HUES48 (cell line): ENCODE measurements at regions not wholly inside any gene's neighbourhood (a gene's known extent, or its start where the extent isn't known, plus 50 kb on each side); places are given as distances from the start of the nearest gene placed in this dataset.

Experiments used
- H3K27ac ChIP-seq: one replicate; pipeline ENCODE4 v1.7.0; 2013; ENCODE audit warnings: low read depth, low read length, inconsistent platforms
- H3K27me3 ChIP-seq: 2 replicates; pipeline ENCODE4 v1.6.1; 2013; ENCODE audit warnings: mild to moderate bottlenecking, low read length; ENCODE audit not compliant: control insufficient read depth, insufficient read depth
- H3K36me3 ChIP-seq: 2 replicates; pipeline ENCODE4 v1.6.1; 2013; ENCODE audit warnings: low read length; ENCODE audit not compliant: control insufficient read depth, insufficient read depth
- H3K4me1 ChIP-seq: 2 replicates; pipeline ENCODE4 v1.6.1; 2013; ENCODE audit warnings: mild to moderate bottlenecking, low read length; ENCODE audit not compliant: control insufficient read depth, insufficient read depth
- H3K4me3 ChIP-seq: 2 replicates; pipeline ENCODE4 v1.5.1; 2013; ENCODE audit warnings: mild to moderate bottlenecking, low read depth, low read length
- H3K9ac ChIP-seq: 2 replicates; pipeline ENCODE4 v1.6.1; 2013; ENCODE audit warnings: mild to moderate bottlenecking, low read depth, low read length, moderate library complexity
- H3K9me3 ChIP-seq: 2 replicates; pipeline ENCODE4 v1.6.1; 2013; ENCODE audit warnings: low read length; ENCODE audit not compliant: control insufficient read depth, insufficient read depth

DNA sequence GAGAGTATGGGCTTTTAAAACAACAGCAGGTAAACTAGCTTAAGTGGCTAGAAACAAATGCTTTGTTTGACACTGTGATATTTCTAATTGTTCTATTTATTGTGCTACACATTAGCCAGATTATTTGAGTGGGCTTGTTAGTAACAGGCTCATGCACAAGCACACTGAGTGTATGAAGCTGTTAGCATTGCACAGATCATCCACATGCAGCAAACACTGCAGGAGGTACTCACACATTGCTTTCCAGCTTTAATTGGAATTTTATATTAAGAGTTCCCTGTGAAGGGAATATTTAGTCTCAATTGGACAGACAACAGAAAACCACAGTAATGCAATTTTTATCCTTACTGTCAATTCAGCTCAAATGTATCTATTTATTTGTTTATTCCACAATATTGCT, 92.9 kb upstream of the ZNF804B start:
- Histone ChIP-seq H3K4me1 (peaks cover 43% of the 10 kb centered on the region), H3K36me3 (no peaks in the 10 kb centered on the region), H3K4me3 (no peak overlapping the region), H3K27me3 (no peaks in the 10 kb centered on the region), H3K27ac (no peak overlapping the region), H3K9ac (no peak overlapping the region), H3K9me3 (no peaks in the 10 kb centered on the region)

DNA sequence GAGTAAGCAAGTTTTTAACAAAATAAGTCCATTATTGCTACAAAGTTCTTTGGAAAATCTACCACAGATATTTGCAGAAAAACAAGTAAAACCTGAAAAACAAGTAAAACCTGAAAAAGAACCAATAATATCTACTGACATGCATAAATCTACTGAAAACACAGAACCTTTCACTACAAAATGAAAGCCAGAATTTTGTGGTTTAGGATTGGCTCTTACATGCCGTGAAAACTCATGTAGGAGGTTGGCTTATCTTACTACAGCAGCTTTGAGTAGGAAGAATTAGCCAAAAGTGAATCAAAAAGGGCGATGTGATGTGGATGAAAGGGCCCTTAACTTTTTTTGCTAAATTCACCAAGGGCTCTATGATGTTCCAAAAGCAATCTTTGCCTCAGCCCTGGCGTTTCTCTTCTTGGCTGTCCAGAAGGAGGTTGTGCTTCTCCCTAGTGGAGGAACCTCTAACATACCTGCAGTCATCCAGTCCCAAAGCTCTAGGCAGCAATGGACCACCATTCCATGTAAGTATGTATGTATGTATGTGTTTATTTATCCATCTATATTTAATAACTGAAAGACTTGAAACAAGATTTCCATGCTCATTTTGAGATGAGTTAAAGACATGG, 93.5 kb upstream of the ZNF804B start:
- Histone ChIP-seq H3K4me1 (peaks cover 43% of the 10 kb centered on the region), H3K36me3 (no peaks in the 10 kb centered on the region), H3K4me3 (no peak overlapping the region), H3K9ac (no peak overlapping the region), H3K27me3 (no peaks in the 10 kb centered on the region), H3K27ac (no peak overlapping the region), H3K9me3 (no peaks in the 10 kb centered on the region)

DNA sequence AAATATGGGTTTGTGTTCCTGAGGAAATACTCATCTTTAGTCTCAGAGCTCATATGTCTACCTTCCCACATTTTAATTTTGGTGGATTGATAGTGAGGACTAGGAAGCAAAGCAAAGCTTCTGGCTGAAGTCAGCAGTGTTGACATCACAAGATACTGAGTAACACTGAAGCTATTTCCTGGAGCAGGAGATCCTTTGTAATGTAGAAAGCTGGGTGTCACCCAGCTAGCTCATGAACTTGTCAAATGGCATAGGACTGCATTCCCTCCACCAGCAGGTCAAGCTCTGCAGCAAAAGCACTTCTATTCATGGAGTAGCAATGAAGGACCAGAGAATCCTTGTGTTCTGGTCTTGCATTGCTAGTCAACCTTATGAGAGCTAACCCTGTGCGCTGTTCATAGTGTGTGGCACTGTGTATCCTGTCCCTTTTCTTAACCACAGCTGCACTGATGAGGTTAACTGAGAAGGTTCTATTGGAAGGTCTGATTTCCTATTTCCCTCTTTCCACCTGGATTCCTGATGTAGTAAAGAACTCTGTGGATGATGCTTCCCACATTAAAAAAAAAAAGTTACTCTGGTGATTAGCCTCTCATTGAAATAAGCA, 94.8 kb upstream of the ZNF804B start:
- H3K9me3 ChIP-seq = no peaks in the 10 kb centered on the region
- no peak overlapping the region for H3K9ac ChIP-seq
- no peaks in the 10 kb centered on the region for H3K36me3 ChIP-seq
- H3K4me3 ChIP-seq = 0 out of 2 replicates have a peak overlapping the region, but pooled peaks have one; percentile 23
- H3K27ac ChIP-seq = peak overlapping the region; percentile 89
- peaks cover 43% of the 10 kb centered on the region for H3K4me1 ChIP-seq
- H3K27me3 ChIP-seq = no peaks in the 10 kb centered on the region

DNA sequence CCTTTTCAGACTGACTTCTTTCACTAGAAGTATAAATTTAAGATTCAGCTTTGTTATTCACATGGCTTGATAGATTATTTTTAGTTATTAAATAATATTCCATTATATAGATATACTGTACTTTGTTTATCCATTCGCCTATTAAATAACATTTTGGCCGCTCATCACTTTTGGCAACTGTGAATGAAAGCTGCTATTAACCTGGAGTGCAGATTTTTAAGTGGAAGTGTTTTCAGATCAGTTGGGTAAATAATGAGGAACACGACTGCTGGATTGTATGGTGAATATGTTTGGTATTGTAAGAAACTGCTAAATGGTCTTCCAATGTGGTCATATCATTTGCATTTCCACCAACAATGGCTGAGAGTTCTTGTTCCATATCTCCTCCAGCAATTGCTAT, 97.6 kb upstream of the ZNF804B start:
- H3K9me3 ChIP-seq = no peaks in the 10 kb centered on the region
- no peak overlapping the region for H3K4me3 ChIP-seq
- no peaks in the 10 kb centered on the region for H3K27me3 ChIP-seq
- H3K27ac ChIP-seq = no peak overlapping the region
- H3K4me1 ChIP-seq = peaks cover 28% of the 10 kb centered on the region
- H3K36me3 ChIP-seq = no peaks in the 10 kb centered on the region
- no peak overlapping the region for H3K9ac ChIP-seq

DNA sequence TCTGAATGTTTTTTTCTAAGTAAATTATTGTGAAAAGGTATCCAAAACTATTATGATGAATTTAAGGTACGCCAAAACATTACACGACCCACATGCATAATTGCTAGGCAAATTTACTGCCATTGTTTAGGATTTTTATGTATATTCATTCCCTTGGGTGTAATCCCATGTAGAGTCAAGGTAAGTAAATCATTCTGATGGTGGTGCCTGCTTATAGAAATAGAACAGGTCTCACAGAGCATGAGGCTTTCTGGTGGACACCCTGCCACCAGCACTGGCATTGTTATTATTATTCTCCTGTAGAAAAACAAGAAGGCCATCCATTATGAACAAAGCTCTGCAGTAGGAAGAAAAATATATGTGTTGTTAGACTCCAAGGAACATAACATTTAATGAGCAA, 111.7 kb upstream of the ZNF804B start:
- Histone ChIP-seq H3K9ac (no peak overlapping the region), H3K27me3 (no peaks in the 10 kb centered on the region), H3K4me3 (no peak overlapping the region), H3K27ac (no peak overlapping the region), H3K4me1 (no peaks in the 10 kb centered on the region), H3K9me3 (no peaks in the 10 kb centered on the region; the same call in 1 of the 2 replicates), H3K36me3 (no peaks in the 10 kb centered on the region)

DNA sequence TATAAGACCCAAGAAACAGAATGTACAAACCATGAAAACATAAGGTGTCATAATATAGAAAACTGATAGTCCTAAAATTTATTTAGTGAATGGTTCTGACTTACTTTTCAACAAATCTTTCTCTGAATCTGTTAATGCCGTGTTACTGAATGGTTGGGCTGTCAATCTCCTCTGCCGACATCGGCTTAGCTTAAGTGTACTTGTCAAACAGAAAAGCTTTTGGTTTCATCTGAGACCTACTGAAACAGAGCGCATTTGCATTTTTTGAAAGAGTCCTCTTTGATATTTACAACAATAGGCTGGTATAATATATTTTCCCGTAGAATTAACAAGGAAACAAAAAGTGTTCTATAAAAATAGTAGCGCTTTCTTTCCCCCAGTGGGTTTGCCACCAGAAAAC, 120.9 kb upstream of the ZNF804B start:
- no peaks in the 10 kb centered on the region for H3K27me3 ChIP-seq

DNA sequence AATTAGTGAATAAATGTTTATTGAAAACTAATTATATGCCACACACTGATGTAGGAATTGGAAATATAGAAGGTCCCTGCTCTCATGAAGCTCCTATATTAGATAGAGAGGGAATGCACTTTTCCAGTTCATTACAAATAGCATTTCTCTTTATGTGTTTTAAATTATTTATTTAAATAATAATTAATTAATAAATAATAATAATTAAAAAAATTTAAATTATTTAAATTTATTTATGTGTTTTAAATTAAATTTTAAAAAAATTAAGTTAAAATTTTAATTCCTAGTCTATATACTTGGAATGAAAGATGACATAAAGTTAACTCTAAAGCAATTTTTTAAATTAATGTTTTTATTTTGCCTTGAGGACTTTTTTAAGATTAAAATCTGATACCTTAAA, 121.7 kb upstream of the ZNF804B start:
- no peaks in the 10 kb centered on the region for H3K27me3 ChIP-seq
- H3K4me1 ChIP-seq = peaks cover 40% of the 10 kb centered on the region
- no peak overlapping the region for H3K9ac ChIP-seq

More for the DNA sequence above, 120.9 kb upstream of the ZNF804B start:
- Histone ChIP-seq H3K9me3 (no peaks in the 10 kb centered on the region), H3K27ac (no peak overlapping the region), H3K36me3 (no peaks in the 10 kb centered on the region), H3K4me1 (peaks cover 39% of the 10 kb centered on the region), H3K4me3 (no peak overlapping the region), H3K9ac (no peak overlapping the region)

DNA sequence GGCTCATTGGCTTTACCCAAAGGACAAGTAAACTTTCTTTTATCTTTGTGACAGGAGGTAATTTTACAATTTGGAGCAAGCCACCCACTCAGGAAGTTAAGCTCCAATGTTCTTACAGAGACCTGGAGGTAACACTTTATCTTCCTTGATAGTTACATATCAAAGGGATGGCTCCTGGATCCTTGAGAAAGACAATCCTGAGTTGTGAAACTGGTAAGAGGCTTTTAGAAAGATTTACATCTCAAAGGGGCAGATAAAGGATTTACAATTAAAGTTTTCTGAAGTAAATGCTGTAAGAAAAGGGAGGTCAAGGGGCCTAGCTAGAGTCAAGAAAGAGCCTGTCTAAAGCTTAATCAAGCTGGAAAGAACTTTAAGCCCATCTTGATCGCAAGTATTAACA, 124.4 kb upstream of the ZNF804B start:
- H3K36me3 ChIP-seq = no peaks in the 10 kb centered on the region
- no peaks in the 10 kb centered on the region for H3K9me3 ChIP-seq
- H3K27ac ChIP-seq = peak overlapping the region; percentile 92
- no peaks in the 10 kb centered on the region for H3K27me3 ChIP-seq
- H3K9ac ChIP-seq = no peak overlapping the region
- H3K4me1 ChIP-seq = peaks cover 40% of the 10 kb centered on the region
- H3K4me3 ChIP-seq = peak overlapping the region; percentile 34

More for the DNA sequence above, 121.7 kb upstream of the ZNF804B start:
- Histone ChIP-seq H3K36me3 (no peaks in the 10 kb centered on the region), H3K4me3 (no peak overlapping the region), H3K9me3 (no peaks in the 10 kb centered on the region), H3K27ac (no peak overlapping the region)

DNA sequence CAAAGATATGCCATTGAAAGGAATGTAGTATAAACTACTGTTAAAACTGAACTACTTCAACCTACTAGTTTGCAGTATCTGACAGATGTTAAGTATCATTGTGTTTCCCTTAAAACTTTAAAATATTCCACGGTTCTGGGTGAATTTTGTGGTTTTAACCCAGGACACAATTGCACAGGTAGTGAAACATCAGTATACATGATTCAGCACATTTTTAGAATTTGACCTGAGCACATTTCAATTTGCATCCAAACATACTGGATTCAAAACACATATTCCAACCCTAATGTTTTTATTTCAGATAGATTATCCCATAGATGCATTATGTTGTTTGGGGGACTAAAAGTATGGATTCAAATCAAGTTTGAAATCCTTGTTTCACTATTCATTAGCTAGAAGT, 129.9 kb upstream of the ZNF804B start:
- no peak overlapping the region for H3K9ac ChIP-seq
- H3K4me1 ChIP-seq = peaks cover 10% of the 10 kb centered on the region
- no peaks in the 10 kb centered on the region for H3K36me3 ChIP-seq
- H3K4me3 ChIP-seq = no peak overlapping the region
- no peaks in the 10 kb centered on the region for H3K27me3 ChIP-seq
- no peak overlapping the region for H3K27ac ChIP-seq
- no peaks in the 10 kb centered on the region for H3K9me3 ChIP-seq

DNA sequence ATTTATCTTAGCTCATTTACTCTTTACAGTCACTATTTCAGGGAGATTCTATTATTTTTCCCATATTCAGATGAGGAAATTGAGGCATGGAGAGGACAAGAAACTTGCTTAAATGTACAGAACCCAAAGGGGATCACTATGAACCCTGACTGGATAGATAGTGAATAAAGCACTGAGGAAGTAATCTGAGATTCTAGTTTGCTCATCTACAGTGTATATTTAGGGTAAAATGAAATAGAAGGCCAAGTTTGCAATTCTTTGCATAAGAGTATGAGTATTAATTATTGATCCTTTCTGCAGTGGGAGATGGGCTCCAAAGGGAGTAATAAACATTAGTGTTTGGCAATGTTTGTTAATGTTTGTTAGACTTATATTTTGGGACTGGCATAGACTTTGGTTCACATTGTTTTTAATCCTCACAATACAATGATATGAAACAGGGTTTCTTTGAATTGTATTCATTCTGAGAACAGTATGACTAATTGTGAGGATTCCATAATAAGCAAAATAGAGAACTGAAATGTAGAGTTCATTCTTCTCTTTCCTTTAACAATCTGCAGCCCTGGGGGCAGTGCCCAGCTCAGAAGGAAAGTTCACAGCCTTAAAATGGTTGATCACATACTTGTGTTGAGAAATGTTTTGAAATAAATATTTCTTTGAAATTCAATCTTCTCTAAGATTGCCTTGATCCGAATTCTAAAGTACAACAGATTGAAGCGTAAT, 131.0 kb upstream of the ZNF804B start:
- Histone ChIP-seq H3K36me3 (no peaks in the 10 kb centered on the region), H3K9ac (no peak overlapping the region), H3K27ac (no peak overlapping the region), H3K27me3 (no peaks in the 10 kb centered on the region), H3K4me3 (no peak overlapping the region), H3K9me3 (no peaks in the 10 kb centered on the region), H3K4me1 (no peaks in the 10 kb centered on the region)

DNA sequence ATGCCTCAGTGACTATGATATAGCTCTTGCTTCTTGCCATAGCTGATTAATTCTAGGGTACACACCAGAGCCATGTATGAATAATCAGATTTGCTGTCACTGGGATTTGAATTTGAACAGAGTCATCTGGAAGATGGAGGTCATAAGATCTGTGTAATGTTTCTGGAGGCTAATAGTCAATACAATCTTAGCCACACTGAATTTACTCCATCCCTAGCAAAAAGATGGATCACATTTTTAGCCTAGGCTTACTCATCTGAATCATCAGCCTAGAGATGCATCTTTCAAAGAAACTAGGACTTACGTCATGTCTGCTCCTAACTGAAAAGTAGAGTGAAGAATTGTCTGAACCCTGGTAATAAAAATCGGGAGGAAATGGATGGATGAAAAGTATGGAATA, 142.3 kb upstream of the ZNF804B start:
- no peaks in the 10 kb centered on the region for H3K4me1 ChIP-seq
- H3K27ac ChIP-seq = no peak overlapping the region
- H3K4me3 ChIP-seq = no peak overlapping the region
- H3K9ac ChIP-seq = no peak overlapping the region
- H3K27me3 ChIP-seq = no peaks in the 10 kb centered on the region
- no peaks in the 10 kb centered on the region for H3K36me3 ChIP-seq
- H3K9me3 ChIP-seq = no peaks in the 10 kb centered on the region
